Astrocyte of the cerebellum (primary cell): ENCODE measurements at regions not wholly inside any gene's neighbourhood (a gene's known extent, or its start where the extent isn't known, plus 50 kb on each side); places are given as distances from the start of the nearest gene placed in this dataset.
A peak's percentile ranks its signal among the peaks of the same experiment; 100 is the strongest.

Source experiments
- DNase-seq: peaks from one replicate; pipeline ENCODE4 v3.0.0-alpha.2; 2011; ENCODE audit warnings: low read depth
- H3K4me3 ChIP-seq: 2 replicates; pipeline ENCODE4 v1.5.1; 2011; ENCODE audit warnings: mild to moderate bottlenecking, low read depth, low read length, moderate library complexity
- in situ Hi-C: cut with HindIII; loops from 2 replicates; pipeline ENCODE4 v1.10.0; 2017; ENCODE audit warnings: low sequenced_read_pairs
- TF ChIP-seq, protein P1 (sequence below): IDR thresholded peaks from 2 replicates; pipeline ENCODE4 v1.5.1; 2012; ENCODE audit warnings: low read length, low read depth, moderate library complexity, mild to moderate bottlenecking; ENCODE audit errors: missing control alignments

DNA sequence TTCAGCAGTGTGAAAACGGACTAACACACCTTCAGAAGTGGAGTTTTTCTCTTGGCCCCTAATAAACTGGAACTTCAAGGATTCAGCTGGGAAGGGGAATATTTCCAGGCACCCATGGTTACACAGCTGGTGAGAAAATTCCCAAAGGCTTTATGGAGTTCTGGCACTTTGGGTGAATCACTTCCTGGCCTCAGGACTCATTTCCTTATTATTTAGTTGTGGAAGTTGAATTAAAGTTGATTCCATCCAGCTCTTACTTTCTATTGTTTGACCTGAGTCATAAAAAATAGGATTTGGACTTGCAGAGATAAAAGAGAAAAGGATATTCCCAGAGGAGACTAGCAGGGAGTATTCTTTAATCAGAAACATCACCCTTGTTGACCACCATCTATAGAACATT, 882.1 kb downstream of the UQCRFS1 start:
- TF ChIP-seq, protein P1, sequence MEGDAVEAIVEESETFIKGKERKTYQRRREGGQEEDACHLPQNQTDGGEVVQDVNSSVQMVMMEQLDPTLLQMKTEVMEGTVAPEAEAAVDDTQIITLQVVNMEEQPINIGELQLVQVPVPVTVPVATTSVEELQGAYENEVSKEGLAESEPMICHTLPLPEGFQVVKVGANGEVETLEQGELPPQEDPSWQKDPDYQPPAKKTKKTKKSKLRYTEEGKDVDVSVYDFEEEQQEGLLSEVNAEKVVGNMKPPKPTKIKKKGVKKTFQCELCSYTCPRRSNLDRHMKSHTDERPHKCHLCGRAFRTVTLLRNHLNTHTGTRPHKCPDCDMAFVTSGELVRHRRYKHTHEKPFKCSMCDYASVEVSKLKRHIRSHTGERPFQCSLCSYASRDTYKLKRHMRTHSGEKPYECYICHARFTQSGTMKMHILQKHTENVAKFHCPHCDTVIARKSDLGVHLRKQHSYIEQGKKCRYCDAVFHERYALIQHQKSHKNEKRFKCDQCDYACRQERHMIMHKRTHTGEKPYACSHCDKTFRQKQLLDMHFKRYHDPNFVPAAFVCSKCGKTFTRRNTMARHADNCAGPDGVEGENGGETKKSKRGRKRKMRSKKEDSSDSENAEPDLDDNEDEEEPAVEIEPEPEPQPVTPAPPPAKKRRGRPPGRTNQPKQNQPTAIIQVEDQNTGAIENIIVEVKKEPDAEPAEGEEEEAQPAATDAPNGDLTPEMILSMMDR: no peak
- no peak for DNase-seq
- in situ Hi-C loops: no loop called here
- H3K4me3 ChIP-seq: no peak overlapping the region

DNA sequence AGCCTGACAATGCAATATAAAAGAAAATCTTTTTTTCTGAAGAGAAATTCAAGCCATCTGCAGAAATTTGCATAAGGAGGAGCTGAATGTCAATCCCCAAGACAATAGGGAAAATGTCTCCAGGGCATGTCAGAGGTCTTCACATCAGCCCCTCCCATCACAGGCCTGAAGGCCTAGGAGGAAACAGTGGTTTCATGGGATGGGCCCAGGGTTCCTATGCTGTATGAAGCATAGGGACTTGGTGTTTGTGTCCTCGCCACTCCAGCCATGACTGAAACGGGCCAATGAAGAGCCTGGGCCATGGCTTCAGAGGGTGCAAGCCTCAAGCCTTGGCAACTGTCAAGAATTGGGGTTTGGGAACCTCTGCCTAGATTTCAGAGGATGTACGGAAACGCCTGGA, 883.5 kb downstream of the UQCRFS1 start:
- in situ Hi-C loops: loop anchor here (10.0 kb wide), 1 partner anchor 355 kb away; no protein-coding TSS in a partner anchor
- TF ChIP-seq, protein P1: no peak
- no peak overlapping the region for H3K4me3 ChIP-seq
- DNase-seq: no peak

DNA sequence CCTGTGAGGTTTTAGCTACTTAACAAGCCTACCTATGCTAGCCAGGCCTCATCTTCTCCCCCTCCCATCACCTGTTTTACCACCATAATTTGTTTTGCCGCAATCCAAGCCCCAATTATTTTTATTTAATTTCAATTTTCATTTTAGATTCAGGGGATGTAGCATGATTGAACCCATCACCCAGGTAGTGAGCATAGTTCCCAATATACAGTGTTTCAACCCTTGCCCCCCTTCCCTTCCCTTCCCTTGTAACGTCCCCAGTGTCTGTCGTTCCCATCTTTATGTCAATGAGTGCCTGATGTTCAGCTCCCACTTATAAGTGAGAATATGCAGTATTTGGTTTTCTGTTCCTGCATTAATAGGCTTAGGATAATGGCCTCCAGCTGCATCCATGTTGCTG, 885.0 kb downstream of the UQCRFS1 start:
- DNase-seq: no peak
- TF ChIP-seq, protein P1: no peak
- H3K4me3 ChIP-seq: no peak overlapping the region
- in situ Hi-C loops: loop anchor here (10.0 kb wide), 1 partner anchor 353 kb away; no protein-coding TSS in a partner anchor

DNA sequence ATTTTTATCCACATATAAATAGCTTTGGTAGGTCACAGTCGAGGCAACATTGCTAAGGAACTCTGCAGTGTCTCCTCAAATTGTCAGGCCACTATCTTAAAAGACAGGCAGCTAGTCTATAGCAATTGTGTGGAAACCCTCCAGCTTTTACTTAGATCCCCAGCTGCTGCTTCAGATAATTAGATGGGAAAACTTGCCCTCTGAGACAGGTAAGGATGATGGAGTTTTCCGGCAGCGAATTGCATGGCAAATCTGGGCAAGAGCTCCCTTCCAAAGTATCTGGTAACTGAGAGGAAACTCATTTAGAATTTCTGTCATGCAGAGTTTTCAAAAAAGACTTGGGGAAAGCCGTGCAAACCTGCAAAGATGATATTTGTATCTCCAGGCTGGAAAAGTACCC, 886.2 kb downstream of the UQCRFS1 start:
- no peak overlapping the region for H3K4me3 ChIP-seq
- TF ChIP-seq, protein P1: no peak
- no peak for DNase-seq
- in situ Hi-C loops: loop anchor here (10.0 kb wide), 1 partner anchor 352 kb away; no protein-coding TSS in a partner anchor

DNA sequence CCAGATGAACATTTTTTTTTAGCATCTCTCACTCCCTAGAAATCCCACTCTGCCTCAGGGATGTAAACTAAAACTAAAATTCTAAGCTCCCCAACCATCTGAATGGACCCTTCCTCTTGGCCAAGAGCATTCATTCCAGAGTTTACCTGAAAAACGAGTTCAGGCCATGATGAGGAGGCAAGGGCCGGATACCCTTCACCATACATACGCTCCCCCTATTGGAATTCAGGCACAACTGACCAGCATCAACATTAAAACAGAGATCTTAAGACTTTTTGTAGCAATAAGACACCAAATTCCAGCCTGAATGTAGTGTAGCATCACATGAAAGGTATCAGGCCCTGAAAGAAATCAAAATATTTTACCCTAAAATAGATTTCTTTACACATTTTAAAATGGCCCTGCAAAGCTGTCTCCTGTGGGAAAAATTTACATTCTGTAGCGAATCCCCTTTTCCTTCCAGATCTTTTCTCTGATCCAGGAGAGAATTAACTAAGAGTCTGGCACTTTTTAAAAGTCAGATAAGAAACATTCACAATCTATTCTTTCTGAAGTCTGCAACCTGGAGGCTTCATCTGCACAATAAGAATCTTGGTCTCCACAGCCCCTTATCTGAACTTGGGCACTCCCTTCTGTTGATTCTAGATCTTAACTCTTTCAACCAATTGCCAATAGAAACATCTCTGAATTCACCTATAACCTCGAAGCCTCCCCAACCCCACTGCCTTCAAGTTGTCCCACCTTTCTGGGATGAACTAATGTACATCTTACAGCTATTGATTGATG, 888.5 kb downstream of the UQCRFS1 start:
- TF ChIP-seq, protein P1: peak; percentile 35
- DNase-seq: no peak
- in situ Hi-C loops: loop anchor here (5.0 to 10.0 kb wide), 2 partner anchors 82 to 350 kb away; no protein-coding TSS in a partner anchor
- no peak overlapping the region for H3K4me3 ChIP-seq

DNA sequence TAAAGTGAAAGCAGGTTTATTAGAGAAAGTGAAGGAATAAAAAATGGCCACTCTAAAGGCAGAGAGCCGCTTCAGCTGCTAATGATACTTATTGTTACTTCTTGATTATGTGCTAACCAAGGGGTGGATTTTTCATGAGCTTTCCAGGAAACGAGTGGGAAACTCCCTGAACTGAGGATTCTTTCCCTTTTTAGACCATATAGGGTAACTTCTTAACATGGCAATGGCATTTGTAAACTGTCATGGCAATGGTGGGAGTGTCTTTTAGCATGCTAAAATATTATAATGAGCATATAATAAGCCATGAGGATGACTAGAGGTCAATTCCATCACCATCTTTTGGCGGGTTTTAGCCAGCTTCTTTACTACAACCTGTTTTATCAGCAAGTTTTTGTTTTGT, 890.0 kb downstream of the UQCRFS1 start:
- TF ChIP-seq, protein P1: no peak
- H3K4me3 ChIP-seq: no peak overlapping the region
- no peak for DNase-seq
- in situ Hi-C loops: loop anchor here (5.0 to 10.0 kb wide), 2 partner anchors 81 to 348 kb away; no protein-coding TSS in a partner anchor
